HEK293 (cell line): ENCODE measurements at regions not wholly inside any gene's neighbourhood (a gene's known extent, or its start where the extent isn't known, plus 50 kb on each side); places are given as distances from the start of the nearest gene placed in this dataset.

Experiments used
- ZBTB1 ChIP-seq: fragments of 450-650 bp; formaldehyde crosslinking; IDR thresholded peaks from 2 replicates; pipeline ENCODE4 v1.5.1; 2016; ENCODE audit warnings: missing biosample characterization, missing genetic modification characterization
- ZNF184 ChIP-seq: fragments of 450-650 bp; IDR thresholded peaks from 2 replicates; pipeline ENCODE4 v1.5.1; 2018; ENCODE audit warnings: missing biosample characterization, mild to moderate bottlenecking, missing genetic modification characterization

GRCh38 chr11:92642177-92642931 is 327.1 kb upstream of the MTNR1B start:
- TF ChIP-seq ZNF184 (tag by site-specific recombination) = no peak
- no peak for TF ChIP-seq ZBTB1
